ENCODE measurements at regions not wholly inside any gene's neighbourhood (a gene's known extent, or its start where the extent isn't known, plus 50 kb on each side); places are given as distances from the start of the nearest gene placed in this dataset.
"Not testable (repeated sequence)": the region's sequence is repeated elsewhere in the genome, so short reads cannot be mapped to it uniquely, and the experiment has no call there.

GRCh38 chr10:118969014-118969413 is 60.5 kb upstream of the NANOS1 start:
- DNase-seq: no peak

DNA sequence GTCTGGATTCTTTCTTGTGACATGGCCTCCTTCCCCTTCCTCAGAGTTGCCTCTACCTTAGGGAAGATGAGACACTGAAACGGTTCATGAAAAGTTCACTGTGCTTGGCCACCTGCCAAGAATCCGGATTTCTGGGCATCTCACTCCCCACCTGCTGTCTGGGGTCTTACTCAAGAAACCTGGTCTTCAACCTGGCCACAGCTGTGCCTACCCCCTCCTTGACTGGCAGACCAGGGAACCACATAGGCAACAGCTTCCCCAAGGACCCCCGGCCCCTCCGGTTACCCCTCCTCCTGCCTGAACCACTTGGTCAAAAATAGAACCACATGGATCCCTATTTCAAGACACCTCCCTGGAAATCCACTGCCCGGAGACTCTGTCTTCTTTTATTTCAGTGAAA is 58.7 kb upstream of the NANOS1 start:
- DNase-seq: no peak

DNA sequence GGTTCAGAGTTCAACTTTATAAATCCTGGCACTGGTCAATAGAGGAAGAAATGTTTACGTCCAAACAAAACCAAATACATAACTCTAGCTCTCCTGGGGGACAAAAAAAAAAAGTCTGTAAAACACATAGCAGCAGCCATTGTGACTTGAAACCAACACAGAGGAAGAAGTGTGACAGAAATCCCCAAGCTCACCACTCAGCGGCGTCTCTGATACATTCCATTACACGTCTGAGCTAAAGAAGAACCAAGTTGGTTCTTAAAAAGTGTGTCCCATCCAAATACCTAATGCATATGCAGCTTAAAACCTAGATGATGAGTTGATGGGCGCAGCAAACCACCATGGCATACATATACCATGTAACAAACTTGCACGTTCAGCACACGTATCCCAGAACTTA is 58.3 kb upstream of the NANOS1 start:
- DNase-seq: no peak

- no peak for DNase-seq
These were observed 57.6 kb upstream of the NANOS1 start for GRCh38 chr10:118971876-118972275.

DNA sequence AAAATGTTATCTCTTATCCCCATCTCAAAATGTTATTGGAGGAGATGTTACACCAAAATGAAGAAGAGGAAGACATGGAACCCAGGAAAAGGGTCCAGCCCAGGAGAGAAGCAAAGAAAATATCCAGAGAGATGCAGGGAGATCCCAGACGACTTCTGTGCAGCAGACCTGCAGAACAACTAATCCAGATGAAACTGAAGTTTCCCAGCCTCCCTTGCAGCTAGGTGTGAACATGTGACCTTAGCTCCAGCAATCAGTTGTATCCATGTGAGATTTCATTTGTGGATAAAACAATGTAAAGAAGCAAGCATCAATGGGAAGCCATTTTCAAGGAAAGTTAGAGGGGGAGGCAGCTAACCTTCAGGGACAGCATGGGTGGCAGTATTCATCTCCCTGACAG is 55.8 kb upstream of the NANOS1 start:
- no peak for DNase-seq

GRCh38 chr10:118974951-118975350 is 54.6 kb upstream of the NANOS1 start:
- DNase-seq: no peak

- DNase-seq: not testable (repeated sequence)
These were observed 53.3 kb upstream of the NANOS1 start for GRCh38 chr10:118976219-118976618.

DNA sequence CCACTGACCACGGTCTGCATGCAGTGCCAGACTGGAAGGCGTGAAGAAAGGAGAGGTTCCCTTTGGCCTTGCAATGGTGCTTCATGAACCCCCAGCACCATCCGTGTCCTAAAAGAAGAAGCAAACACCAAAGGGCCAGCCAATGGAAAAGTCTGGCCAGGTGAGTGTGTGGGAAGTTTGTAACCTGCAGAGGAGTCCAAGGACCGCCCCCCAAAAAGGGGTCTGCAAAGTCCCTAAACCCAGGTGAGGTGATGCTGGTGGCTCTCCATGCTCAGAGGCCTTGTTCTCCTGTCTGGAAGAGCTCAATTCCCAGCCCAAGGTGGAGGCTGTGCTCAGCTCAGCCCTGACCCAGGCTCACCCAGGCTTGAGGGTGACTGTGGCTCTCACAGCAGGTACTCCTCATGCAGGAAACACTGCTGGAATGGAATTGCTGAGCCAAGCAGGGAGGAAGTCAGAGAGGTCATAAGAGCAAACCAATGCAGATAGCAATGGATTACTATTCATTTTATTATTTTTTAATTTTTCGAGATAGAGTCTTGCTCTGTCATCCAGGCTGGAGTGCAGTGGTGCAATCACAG is 52.4 kb upstream of the NANOS1 start:
- DNase-seq: no peak

DNA sequence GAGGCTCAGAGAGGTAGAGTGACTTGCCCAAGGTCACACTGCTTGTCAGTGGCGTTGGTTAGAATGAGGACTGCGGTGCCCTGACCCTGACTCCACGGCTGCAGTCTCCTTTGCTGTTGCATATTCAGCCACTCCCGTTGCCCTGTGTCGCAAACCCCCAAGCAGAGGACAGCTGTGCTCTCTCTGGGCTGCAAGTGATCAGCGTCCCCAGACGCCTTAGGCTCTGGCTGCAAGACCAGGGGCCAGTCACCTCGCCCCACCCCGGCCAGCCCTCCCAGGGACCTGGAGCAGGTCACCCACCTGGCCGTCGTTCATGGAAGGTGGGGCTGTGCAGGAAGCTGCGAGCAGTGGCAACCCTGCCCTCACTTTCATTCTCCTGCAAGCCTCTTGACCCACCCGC is 51.7 kb upstream of the NANOS1 start:
- no peak for DNase-seq

GRCh38 chr10:118978316-118978997 is 51.1 kb upstream of the NANOS1 start:
- DNase-seq: no peak

DNA sequence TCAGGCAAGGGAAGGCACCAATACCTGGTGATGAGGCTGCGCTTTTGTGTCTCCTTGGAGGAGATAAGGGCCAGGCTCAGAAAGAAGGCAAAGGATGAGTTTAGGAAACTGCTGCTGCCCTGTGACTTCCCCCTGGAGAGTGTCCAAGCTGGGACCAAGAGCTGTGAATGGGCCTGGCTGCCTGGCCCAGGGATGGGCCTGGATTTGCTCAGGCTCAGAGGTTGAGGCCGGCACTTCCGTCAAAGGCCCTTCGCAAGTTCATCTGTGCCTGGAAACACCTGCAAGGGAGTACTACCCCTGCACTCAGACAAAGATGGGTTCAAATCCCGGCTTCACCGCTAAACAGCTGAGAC is 50.5 kb upstream of the NANOS1 start:
- DNase-seq: no peak

- no peak for DNase-seq
These were observed 49.9 kb upstream of the NANOS1 start for GRCh38 chr10:118979661-118980060.
